Keratinocyte (primary cell): ENCODE measurements at regions not wholly inside any gene's neighbourhood (a gene's known extent, or its start where the extent isn't known, plus 50 kb on each side); places are given as distances from the start of the nearest gene placed in this dataset.

Experiments used
- DNase-seq: peaks from one replicate; pipeline ENCODE4 v3.0.0-alpha.2; 2011; ENCODE audit warnings: low read depth, missing footprints, low spot score
- FAIRE-seq: peaks from 2 replicates; lab custom pipeline; 2011; peaks lifted over from hg19 to GRCh38; lab: Jason Lieb, UNC
- H2AFZ ChIP-seq: 2 replicates; pipeline ENCODE4 v1.6.0; 2012; ENCODE audit warnings: low read length, control low read depth, inconsistent platforms; ENCODE audit not compliant: control insufficient read depth
- H3K27ac ChIP-seq: 2 replicates; pipeline ENCODE4 v1.5.1; 2011; ENCODE audit warnings: low read length; ENCODE audit not compliant: control insufficient read depth, insufficient read depth
- H3K27me3 ChIP-seq: 3 replicates; pipeline ENCODE4 v1.6.0; 2011; ENCODE audit warnings: low read length; ENCODE audit not compliant: control insufficient read depth, insufficient read depth; ENCODE audit errors: extremely low read depth
- H3K36me3 ChIP-seq, 2 experiments: 2 replicates in 1 of 2; 3 replicates in 1 of 2; pipeline ENCODE4 v1.5.1; 2011; ENCODE audit warnings: low read length in 2 of 2, mild to moderate bottlenecking in 1 of 2; ENCODE audit not compliant: control insufficient read depth in 2 of 2, insufficient read depth in 2 of 2; ENCODE audit errors: extremely low read depth in 1 of 2
- H3K4me1 ChIP-seq: 3 replicates; pipeline ENCODE4 v1.5.1; 2011; ENCODE audit warnings: low read length; ENCODE audit not compliant: control insufficient read depth, insufficient read depth; ENCODE audit errors: extremely low read depth
- H3K4me2 ChIP-seq: 3 replicates; pipeline ENCODE4 v1.6.0; 2011; ENCODE audit warnings: low read depth, low read length; ENCODE audit not compliant: control insufficient read depth, insufficient read depth; ENCODE audit errors: extremely low read depth
- H3K4me3 ChIP-seq, 3 experiments: fragments of 200-600 bp in 1 of 3; sonication (generic) in 1 of 3; 2 replicates in 2 of 3; 3 replicates in 1 of 3; pipeline ENCODE4 v1.5.1; 2011 to 2016; ENCODE audit warnings: low read length in 3 of 3, mild to moderate bottlenecking in 3 of 3, control low read depth in 2 of 3, inconsistent platforms in 1 of 3, low read depth in 1 of 3, mixed read lengths in 1 of 3, mixed run types in 1 of 3, moderate library complexity in 1 of 3; ENCODE audit not compliant: control insufficient read depth in 2 of 3, insufficient read depth in 2 of 3; ENCODE audit errors: extremely low read depth in 1 of 3
- H3K79me2 ChIP-seq: 2 replicates; pipeline ENCODE4 v1.6.0; 2012; ENCODE audit warnings: low read length; ENCODE audit not compliant: control insufficient read depth, insufficient read depth
- H3K9ac ChIP-seq: 3 replicates; pipeline ENCODE4 v1.6.0; 2011; ENCODE audit warnings: low read length; ENCODE audit not compliant: control insufficient read depth, insufficient read depth; ENCODE audit errors: extremely low read depth
- H3K9me1 ChIP-seq: 3 replicates; pipeline ENCODE4 v1.6.0; 2011; ENCODE audit warnings: low read length; ENCODE audit not compliant: control insufficient read depth, insufficient read depth; ENCODE audit errors: extremely low read depth
- H3K9me3 ChIP-seq: 2 replicates; pipeline ENCODE4 v1.5.1; 2012; ENCODE audit warnings: low read depth, low read length; ENCODE audit not compliant: control insufficient read depth
- H4K20me1 ChIP-seq: 3 replicates; pipeline ENCODE4 v1.6.0; 2011; ENCODE audit warnings: low read length; ENCODE audit not compliant: control insufficient read depth, insufficient read depth; ENCODE audit errors: extremely low read depth
- EZH2 ChIP-seq: IDR thresholded peaks from one replicate; pipeline ENCODE4 v1.6.1; 2012; ENCODE audit warnings: inconsistent platforms, mild to moderate bottlenecking, low read length, moderate library complexity
- dilution Hi-C: fragments of 300-500 bp; cut with MboI; formaldehyde crosslinking; loops from one replicate; pipeline ENCODE4 v1.7.0; 2020; ENCODE audit warnings: low sequenced_read_pairs; ENCODE audit not compliant: extremely low pct_ligation_motif_present
- TF ChIP-seq, protein P1 (sequence below), 3 experiments: IDR thresholded peaks in 1 of 3; conservative IDR thresholded peaks in 1 of 3; optimal IDR thresholded peaks in 1 of 3; 2 replicates in 2 of 3; 3 replicates in 1 of 3; pipeline versions ENCODE3 to v1.5.1; 2011; ENCODE audit warnings: low read length in 3 of 3, mild to moderate bottlenecking in 3 of 3, moderate library complexity in 2 of 3, control low read depth in 1 of 3, inconsistent platforms in 1 of 3; ENCODE audit not compliant: insufficient read depth in 2 of 3; ENCODE audit errors: extremely low read depth in 1 of 3

DNA sequence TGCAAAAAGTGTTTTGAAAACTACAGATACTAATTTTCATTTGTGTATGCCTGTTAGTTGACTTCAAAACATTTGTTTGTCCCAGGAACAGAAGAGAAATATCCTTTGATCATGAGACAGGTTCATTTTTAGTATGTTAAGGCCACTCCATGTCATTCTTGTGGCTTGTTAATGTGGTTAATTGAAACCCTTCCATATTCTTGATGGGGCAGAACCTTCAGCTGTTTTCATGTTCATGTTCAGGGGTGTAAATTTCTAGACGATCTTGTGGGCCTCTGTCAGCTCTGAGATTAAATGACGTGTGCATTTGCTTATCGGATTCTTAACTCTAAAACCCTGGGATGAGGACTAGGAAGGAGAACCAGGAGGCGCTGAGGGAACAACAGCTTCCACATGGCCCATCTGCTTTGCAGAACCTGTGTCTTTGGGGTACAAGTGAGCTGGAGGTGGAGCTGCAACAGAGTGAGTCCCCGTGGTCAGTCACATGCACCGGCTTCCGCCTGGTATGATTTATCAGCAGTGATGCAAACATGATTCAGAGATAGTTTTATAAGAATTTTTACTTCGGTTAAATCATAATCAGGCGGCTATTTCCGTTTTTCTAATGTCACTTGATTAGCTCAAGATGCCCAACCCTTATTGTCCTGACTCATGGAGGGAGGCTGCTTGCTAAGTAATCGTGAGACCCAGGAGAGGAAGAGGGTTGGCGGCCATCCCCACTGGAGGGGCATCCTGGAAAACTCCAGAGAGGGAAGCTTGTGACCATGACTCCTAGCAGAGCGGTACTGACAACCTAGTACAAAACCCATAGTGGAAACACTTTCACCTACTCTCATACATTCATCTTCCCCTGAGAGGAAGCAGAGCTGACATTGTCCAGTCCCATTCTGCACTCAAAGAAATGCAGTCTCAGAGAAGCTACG, 138.4 kb downstream of the C9orf152 start:
- H3K27ac ChIP-seq = peak overlapping the region; percentile 15
- peaks cover 11 to 30% of the 10 kb centered on the region in 2 experiments for H3K36me3 ChIP-seq
- DNase-seq (no peak), FAIRE-seq (no peak)
- H3K4me1 ChIP-seq = no peaks in the 10 kb centered on the region
- no peak overlapping the region for H3K4me2 ChIP-seq
- H3K4me3 ChIP-seq = no peak overlapping the region
- H3K9me1 ChIP-seq = peaks cover 3% of the 10 kb centered on the region
- no peaks in the 10 kb centered on the region for H3K9me3 ChIP-seq
- peaks cover 97% of the 10 kb centered on the region for H3K79me2 ChIP-seq
- H3K9ac ChIP-seq = no peak overlapping the region
- H4K20me1 ChIP-seq = peaks cover 21% of the 10 kb centered on the region
- H2AFZ ChIP-seq = no peak overlapping the region
- dilution Hi-C loops = loop anchor here (25.0 kb wide), 1 partner anchor 157 kb away; no protein-coding TSS in a partner anchor
- H3K27me3 ChIP-seq = no peaks in the 10 kb centered on the region
- TF ChIP-seq, protein P1, sequence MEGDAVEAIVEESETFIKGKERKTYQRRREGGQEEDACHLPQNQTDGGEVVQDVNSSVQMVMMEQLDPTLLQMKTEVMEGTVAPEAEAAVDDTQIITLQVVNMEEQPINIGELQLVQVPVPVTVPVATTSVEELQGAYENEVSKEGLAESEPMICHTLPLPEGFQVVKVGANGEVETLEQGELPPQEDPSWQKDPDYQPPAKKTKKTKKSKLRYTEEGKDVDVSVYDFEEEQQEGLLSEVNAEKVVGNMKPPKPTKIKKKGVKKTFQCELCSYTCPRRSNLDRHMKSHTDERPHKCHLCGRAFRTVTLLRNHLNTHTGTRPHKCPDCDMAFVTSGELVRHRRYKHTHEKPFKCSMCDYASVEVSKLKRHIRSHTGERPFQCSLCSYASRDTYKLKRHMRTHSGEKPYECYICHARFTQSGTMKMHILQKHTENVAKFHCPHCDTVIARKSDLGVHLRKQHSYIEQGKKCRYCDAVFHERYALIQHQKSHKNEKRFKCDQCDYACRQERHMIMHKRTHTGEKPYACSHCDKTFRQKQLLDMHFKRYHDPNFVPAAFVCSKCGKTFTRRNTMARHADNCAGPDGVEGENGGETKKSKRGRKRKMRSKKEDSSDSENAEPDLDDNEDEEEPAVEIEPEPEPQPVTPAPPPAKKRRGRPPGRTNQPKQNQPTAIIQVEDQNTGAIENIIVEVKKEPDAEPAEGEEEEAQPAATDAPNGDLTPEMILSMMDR (optimal IDR thresholded peaks at IDR 0.05 in 1 of 3, IDR thresholded peaks at IDR 0.05 in 1 of 3, conservative IDR thresholded peaks at IDR 0.05 in 1 of 3; ENCODE audit: extremely low read depth in 1 of 3, insufficient read depth in 2 of 3, low read length in 3 of 3) = no peak
- TF ChIP-seq EZH2 = no peak

DNA sequence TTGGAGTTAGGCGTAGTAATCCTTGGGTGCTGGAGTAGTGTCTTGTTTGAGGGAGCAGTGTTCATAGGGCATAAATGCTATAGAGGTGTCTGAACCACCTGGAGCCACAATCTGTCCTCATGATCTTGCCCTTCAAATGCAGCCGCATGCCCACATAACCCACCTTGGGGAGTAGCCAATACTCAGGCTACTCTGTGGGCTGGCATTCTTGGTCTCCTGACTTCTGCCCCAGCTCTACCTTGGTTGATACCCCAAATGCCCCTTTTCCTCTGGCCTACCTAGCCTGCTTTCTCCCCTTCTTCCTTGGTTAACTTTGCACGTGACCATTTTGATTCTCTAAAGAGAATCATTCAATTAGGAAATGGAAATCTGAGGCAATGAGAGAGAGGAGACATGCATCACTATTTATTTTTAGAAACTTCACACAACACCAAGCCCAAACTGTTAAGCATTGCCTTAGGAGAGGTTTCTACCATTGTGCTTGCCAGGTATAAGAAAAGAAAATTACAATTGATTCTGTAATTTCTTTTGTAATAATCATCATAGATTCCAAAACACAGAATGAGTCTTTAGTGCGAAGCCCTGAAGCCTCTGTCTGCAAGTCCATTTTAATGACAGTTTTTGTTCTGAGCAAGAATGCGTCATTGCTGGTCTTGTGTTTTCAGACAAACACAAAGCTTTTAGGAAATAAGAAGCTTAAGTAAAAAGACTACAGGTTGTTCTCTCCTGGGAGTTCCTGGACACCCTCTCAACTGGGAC, 135.2 kb downstream of the C9orf152 start:
- Histone ChIP-seq H2AFZ (no peak overlapping the region), H3K27ac (no peak overlapping the region), H3K4me2 (no peak overlapping the region), H3K27me3 (no peaks in the 10 kb centered on the region), H3K36me3 (peaks cover 11 to 27% of the 10 kb centered on the region in 2 experiments), H3K4me3 (no peak overlapping the region), H3K79me2 (peaks cover 95% of the 10 kb centered on the region), H3K9me1 (peaks cover 6% of the 10 kb centered on the region), H4K20me1 (peaks cover 25% of the 10 kb centered on the region), H3K9ac (no peak overlapping the region), H3K4me1 (peaks cover 10% of the 10 kb centered on the region), H3K9me3 (no peaks in the 10 kb centered on the region)
- FAIRE-seq (no peak), DNase-seq (no peak)
- dilution Hi-C loops = loop anchor here (25.0 kb wide), 1 partner anchor 160 kb away; no protein-coding TSS in a partner anchor
- TF ChIP-seq EZH2 = no peak
- TF ChIP-seq, protein P1 (optimal IDR thresholded peaks at IDR 0.05 in 1 of 3, IDR thresholded peaks at IDR 0.05 in 1 of 3, conservative IDR thresholded peaks at IDR 0.05 in 1 of 3; ENCODE audit: extremely low read depth in 1 of 3, insufficient read depth in 2 of 3, low read length in 3 of 3) = no peak
